ENCODE measurements at regions not wholly inside any gene's neighbourhood (a gene's known extent, or its start where the extent isn't known, plus 50 kb on each side); places are given as distances from the start of the nearest gene placed in this dataset.

DNA sequence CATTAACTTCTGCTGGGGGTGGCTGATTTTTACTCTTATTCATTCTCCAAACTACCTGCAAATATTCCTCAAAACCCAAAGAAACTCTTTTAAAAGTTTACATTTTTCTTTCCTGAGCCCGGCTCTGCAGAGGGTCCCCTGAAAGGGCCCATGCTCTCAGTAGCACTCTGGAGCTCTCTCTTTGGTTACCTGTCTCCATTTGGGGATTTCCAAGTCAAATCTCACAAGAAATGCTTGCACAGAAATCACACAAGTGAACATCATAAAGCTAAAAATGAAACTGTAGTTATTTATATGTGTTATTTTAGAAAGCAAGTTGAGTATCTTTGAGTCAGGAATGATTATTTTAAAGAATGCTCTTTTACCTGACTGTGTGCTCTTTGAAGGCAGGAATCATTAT, 174.5 kb upstream of the PLXNA2 start:
- Histone ChIP-seq H3K27me3 (no peaks in the 10 kb centered on the region), H3K4me1 (no peaks in the 10 kb centered on the region), H3K36me3 (no peaks in the 10 kb centered on the region), H3K27ac (no peak overlapping the region), H3K9me3 (no peaks in the 10 kb centered on the region), H3K4me3 (no peak overlapping the region)
- TF ChIP-seq POLR2AphosphoS5 (IDR thresholded peaks at IDR 0.05; ENCODE audit: insufficient read depth in 1 of 2, low read depth in 1 of 2) (no peak), POLR2A (IDR thresholded peaks at IDR 0.05) (no peak)
- TF ChIP-seq, protein P1, sequence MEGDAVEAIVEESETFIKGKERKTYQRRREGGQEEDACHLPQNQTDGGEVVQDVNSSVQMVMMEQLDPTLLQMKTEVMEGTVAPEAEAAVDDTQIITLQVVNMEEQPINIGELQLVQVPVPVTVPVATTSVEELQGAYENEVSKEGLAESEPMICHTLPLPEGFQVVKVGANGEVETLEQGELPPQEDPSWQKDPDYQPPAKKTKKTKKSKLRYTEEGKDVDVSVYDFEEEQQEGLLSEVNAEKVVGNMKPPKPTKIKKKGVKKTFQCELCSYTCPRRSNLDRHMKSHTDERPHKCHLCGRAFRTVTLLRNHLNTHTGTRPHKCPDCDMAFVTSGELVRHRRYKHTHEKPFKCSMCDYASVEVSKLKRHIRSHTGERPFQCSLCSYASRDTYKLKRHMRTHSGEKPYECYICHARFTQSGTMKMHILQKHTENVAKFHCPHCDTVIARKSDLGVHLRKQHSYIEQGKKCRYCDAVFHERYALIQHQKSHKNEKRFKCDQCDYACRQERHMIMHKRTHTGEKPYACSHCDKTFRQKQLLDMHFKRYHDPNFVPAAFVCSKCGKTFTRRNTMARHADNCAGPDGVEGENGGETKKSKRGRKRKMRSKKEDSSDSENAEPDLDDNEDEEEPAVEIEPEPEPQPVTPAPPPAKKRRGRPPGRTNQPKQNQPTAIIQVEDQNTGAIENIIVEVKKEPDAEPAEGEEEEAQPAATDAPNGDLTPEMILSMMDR (IDR thresholded peaks at IDR 0.05) = no peak
- DNase-seq (ENCODE audit: extremely low spot score in 2 of 2) = no peak
- intact Hi-C loops (cut with DNase I) = no loop called here

DNA sequence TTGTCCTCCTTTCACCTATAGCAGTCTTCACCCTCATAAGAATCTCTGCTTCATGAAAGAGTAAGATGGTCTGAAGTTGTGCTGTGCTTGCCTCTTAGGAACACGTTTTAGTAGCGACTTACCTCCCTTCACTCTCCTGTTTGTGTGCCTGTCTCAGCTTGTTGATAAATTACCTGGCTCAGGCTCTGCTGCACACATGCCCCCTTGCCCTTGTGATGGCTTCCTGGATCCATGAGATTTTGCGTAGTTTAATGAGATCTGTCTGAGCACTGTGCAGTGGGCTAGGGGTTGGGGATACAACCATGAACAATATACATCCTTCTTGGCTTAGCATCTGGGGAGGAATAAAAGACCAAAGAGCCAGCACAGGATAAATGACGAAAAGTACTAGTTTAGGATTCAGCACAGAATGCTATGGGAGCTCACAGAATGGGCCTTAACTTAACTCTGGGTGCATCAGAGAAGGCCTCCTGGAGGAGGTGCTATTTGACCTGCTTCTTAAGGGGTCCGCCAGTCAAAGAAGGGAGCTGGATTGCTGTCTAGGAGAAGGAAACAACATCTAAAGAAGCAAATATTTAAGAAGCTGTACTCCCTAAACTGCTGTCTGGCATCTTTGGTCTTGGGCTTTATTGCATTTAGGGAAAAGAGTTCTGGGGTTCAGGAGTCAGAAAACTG, 175.7 kb upstream of the PLXNA2 start:
- H3K9me3 ChIP-seq = no peaks in the 10 kb centered on the region
- no peak for DNase-seq (ENCODE audit: extremely low spot score in 2 of 2)
- no peak for TF ChIP-seq POLR2AphosphoS5 (IDR thresholded peaks at IDR 0.05; ENCODE audit: insufficient read depth in 1 of 2, low read depth in 1 of 2)
- no peak for TF ChIP-seq POLR2A (IDR thresholded peaks at IDR 0.05)
- TF ChIP-seq, protein P1 (IDR thresholded peaks at IDR 0.05) = no peak
- no peak overlapping the region for H3K27ac ChIP-seq
- no peak overlapping the region for H3K4me3 ChIP-seq
- intact Hi-C loops (cut with DNase I) = no loop called here
- H3K36me3 ChIP-seq = no peaks in the 10 kb centered on the region
- H3K27me3 ChIP-seq = no peaks in the 10 kb centered on the region
- no peaks in the 10 kb centered on the region for H3K4me1 ChIP-seq

DNA sequence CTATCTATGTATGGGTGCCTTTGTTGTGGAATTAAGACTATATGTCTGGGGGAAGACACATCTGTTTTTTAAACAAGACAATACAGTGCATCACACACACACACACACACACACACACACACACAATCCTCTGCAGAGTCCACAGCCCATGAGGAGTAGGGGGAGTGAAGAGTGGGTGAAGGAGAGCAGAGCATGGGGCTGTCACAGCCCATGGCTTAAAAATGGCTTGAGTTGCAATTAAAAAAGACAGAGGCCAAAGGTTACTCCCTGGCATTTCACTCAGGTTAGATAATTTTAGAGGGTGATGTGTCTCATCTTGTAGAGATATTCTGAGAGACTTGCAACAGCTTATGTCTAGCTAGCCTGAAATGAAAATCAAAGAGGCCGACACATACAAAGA, 176.5 kb upstream of the PLXNA2 start:
- H3K27me3 ChIP-seq = no peaks in the 10 kb centered on the region
- no peaks in the 10 kb centered on the region for H3K9me3 ChIP-seq
- no peaks in the 10 kb centered on the region for H3K36me3 ChIP-seq
- no peak overlapping the region for H3K27ac ChIP-seq
- H3K4me1 ChIP-seq = no peaks in the 10 kb centered on the region
- intact Hi-C loops (cut with DNase I) = no loop called here
- no peak for DNase-seq (ENCODE audit: extremely low spot score in 2 of 2)
- TF ChIP-seq POLR2AphosphoS5 (IDR thresholded peaks at IDR 0.05; ENCODE audit: insufficient read depth in 1 of 2, low read depth in 1 of 2) = no peak
- TF ChIP-seq, protein P1 (IDR thresholded peaks at IDR 0.05) = no peak
- H3K4me3 ChIP-seq = no peak overlapping the region

DNA sequence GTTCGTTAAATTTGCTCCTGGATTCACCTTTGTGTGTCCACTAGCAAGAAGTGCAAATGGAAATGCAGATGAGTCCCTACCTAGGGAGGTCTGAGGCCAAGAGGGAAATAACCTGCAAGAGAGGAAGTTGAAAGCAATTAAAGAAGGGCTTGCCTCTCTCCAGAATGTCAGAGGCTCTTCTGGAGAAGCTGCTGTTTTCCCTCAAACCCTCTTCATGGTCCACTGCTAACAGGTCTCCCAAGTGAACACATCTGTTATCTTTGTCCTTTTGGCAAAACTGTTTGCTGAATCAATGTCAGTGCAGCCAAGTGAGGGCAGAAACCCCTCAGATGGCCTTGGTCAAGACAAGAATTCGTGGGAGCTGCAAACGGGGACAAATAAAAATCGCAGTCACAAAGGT, 177.3 kb upstream of the PLXNA2 start:
- intact Hi-C loops (cut with DNase I) = no loop called here
- H3K36me3 ChIP-seq = no peaks in the 10 kb centered on the region
- no peak for TF ChIP-seq POLR2AphosphoS5 (IDR thresholded peaks at IDR 0.05; ENCODE audit: insufficient read depth in 1 of 2, low read depth in 1 of 2)
- TF ChIP-seq, protein P1 (IDR thresholded peaks at IDR 0.05) = no peak

DNA sequence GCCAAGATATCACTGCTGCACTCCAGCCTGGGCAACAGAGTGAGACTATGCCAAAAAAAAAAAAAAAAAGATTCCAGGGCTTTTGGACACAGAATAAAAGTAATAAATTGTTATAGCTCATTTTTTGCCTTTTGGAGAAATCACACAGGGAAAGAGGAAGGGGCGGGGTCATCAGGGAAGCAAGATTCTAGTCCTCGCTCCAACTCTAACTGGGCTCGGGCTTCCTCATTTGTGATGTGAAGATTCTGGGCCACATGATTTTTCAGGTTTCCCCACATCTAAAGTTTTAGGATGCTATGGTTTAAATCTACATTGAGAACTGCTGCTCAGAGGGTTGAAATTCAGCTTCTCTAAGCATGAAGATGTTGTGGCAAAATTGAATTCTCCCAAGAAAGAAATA, 179.3 kb upstream of the PLXNA2 start:
- TF ChIP-seq, protein P1 (IDR thresholded peaks at IDR 0.05) = no peak
- no peak for TF ChIP-seq POLR2A (IDR thresholded peaks at IDR 0.05)
- no peak for TF ChIP-seq POLR2AphosphoS5 (IDR thresholded peaks at IDR 0.05; ENCODE audit: insufficient read depth in 1 of 2, low read depth in 1 of 2)
- no peaks in the 10 kb centered on the region for H3K36me3 ChIP-seq
- intact Hi-C loops (cut with DNase I) = no loop called here
- H3K9me3 ChIP-seq = no peaks in the 10 kb centered on the region
- no peak overlapping the region for H3K4me3 ChIP-seq
- H3K4me1 ChIP-seq = no peaks in the 10 kb centered on the region
- H3K27ac ChIP-seq = no peak overlapping the region
- no peak for DNase-seq (ENCODE audit: extremely low spot score in 2 of 2)
- H3K27me3 ChIP-seq = no peaks in the 10 kb centered on the region

More for the DNA sequence above, 177.3 kb upstream of the PLXNA2 start:
- no peak for DNase-seq (ENCODE audit: extremely low spot score in 2 of 2)
- Histone ChIP-seq H3K27me3 (no peaks in the 10 kb centered on the region), H3K27ac (no peak overlapping the region), H3K4me1 (no peaks in the 10 kb centered on the region), H3K4me3 (no peak overlapping the region), H3K9me3 (no peaks in the 10 kb centered on the region)
